Activated naive CD4-positive, alpha-beta T cell treated with anti-CD3 and anti-CD28 coated beads, Interleukin-2, amount 10 ng/mL, durations not matched to agents 7 days and 5 days (primary cell): ENCODE measurements at regions not wholly inside any gene's neighbourhood (a gene's known extent, or its start where the extent isn't known, plus 50 kb on each side); places are given as distances from the start of the nearest gene placed in this dataset.

ENCODE experiments used
- CTCF ChIA-PET: fragments of 350-600 bp; sonication (Branson Sonifier 250); formaldehyde crosslinking; loops from one replicate; lab custom pipeline; 2021; ENCODE audit warnings: antibody characterized with exemption; lab: Charles Lee
- DNase-seq: peaks from one replicate; pipeline ENCODE4 v3.0.0-alpha.2; 2020
- H3K27ac Mint-ChIP-seq: one replicate; pipeline ENCODE4 v1.8.0; 2021; ENCODE audit warnings: mild to moderate bottlenecking, moderate library complexity, mixed read lengths
- H3K27me3 Mint-ChIP-seq: one replicate; pipeline ENCODE4 v1.8.0; 2021; ENCODE audit warnings: mild to moderate bottlenecking, mixed read lengths
- H3K36me3 Mint-ChIP-seq: one replicate; pipeline ENCODE4 v1.8.0; 2021; ENCODE audit warnings: mixed read lengths
- H3K4me1 Mint-ChIP-seq: one replicate; pipeline ENCODE4 v1.8.0; 2021; ENCODE audit warnings: mixed read lengths
- H3K4me3 Mint-ChIP-seq: one replicate; pipeline ENCODE4 v1.8.0; 2021; ENCODE audit warnings: mild to moderate bottlenecking, moderate library complexity, mixed read lengths
- H3K9me3 Mint-ChIP-seq: one replicate; pipeline ENCODE4 v1.8.0; 2021; ENCODE audit warnings: mixed read lengths

- H3K4me1 Mint-ChIP-seq, result no peaks in the 10 kb centered on the region
- no peak for DNase-seq
- H3K27ac Mint-ChIP-seq, result no peak overlapping the region
- CTCF ChIA-PET, result no interaction called here
- H3K36me3 Mint-ChIP-seq, result no peaks in the 10 kb centered on the region
- no peak overlapping the region for H3K4me3 Mint-ChIP-seq
- H3K9me3 Mint-ChIP-seq, result no peaks in the 10 kb centered on the region
- H3K27me3 Mint-ChIP-seq, result no peaks in the 10 kb centered on the region
Measured at GRCh38 chr3:64321747-64322146, 96.5 kb upstream of the PRICKLE2 start.

DNA sequence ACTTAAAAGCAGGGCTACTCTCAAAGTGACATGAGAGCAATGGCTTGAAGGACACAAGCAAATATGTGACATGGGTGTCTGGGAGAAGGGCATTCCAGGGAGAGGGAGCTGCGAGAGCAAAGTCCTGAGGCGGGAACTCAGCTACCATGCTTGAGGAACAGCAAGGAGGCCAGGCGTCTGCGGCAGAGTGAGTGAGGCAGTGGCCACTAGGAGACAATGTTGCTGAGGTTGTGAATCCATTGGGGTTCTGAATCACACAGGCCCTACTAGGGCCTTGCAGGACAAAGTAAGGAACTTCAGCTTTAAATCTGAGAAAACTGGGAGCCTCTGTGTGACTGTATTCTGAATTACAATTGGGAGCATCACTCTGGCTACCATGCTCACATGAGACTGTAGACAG, 94.1 kb upstream of the PRICKLE2 start:
- Mint-ChIP-seq H3K4me3 (no peak overlapping the region), H3K27me3 (no peaks in the 10 kb centered on the region), H3K9me3 (no peaks in the 10 kb centered on the region), H3K36me3 (no peaks in the 10 kb centered on the region), H3K27ac (no peak overlapping the region), H3K4me1 (no peaks in the 10 kb centered on the region)
- CTCF ChIA-PET, result no interaction called here
- DNase-seq, result no peak

GRCh38 chr3:64318668-64319271, 93.5 kb upstream of the PRICKLE2 start:
- Mint-ChIP-seq H3K9me3 (no peaks in the 10 kb centered on the region), H3K4me1 (no peaks in the 10 kb centered on the region), H3K36me3 (no peaks in the 10 kb centered on the region), H3K27me3 (no peaks in the 10 kb centered on the region), H3K4me3 (no peak overlapping the region), H3K27ac (no peak overlapping the region)
- CTCF ChIA-PET, result no interaction called here
- DNase-seq, result no peak

DNA sequence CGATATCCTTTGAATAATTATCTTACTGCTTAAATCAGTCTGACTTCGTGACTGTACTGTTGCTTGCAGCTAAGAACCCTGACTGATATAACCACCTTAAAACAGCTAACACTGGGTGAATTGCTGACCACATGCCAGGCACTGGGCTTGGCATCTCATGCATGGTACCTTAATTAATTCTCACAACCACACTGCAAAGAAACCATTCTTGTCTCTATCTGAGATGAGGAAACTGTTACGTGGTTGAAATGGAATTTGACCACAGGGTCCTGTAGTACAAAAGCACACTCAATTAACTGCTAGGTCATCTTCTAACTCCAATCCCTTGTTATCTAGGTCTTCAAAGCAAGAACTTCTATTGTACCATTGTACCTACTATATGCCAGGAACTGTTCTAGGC, 92.7 kb upstream of the PRICKLE2 start:
- Mint-ChIP-seq H3K4me1 (no peaks in the 10 kb centered on the region), H3K36me3 (no peaks in the 10 kb centered on the region), H3K27ac (no peak overlapping the region), H3K4me3 (no peak overlapping the region), H3K27me3 (no peaks in the 10 kb centered on the region), H3K9me3 (no peaks in the 10 kb centered on the region)
- no peak for DNase-seq
- CTCF ChIA-PET, result no interaction called here

- CTCF ChIA-PET, result no interaction called here
- H3K4me3 Mint-ChIP-seq, result no peak overlapping the region
- DNase-seq, result no peak
- no peaks in the 10 kb centered on the region for H3K27me3 Mint-ChIP-seq
- H3K36me3 Mint-ChIP-seq, result no peaks in the 10 kb centered on the region
- no peak overlapping the region for H3K27ac Mint-ChIP-seq
- no peaks in the 10 kb centered on the region for H3K4me1 Mint-ChIP-seq
- no peaks in the 10 kb centered on the region for H3K9me3 Mint-ChIP-seq
Measured at GRCh38 chr3:64316971-64317370, 91.7 kb upstream of the PRICKLE2 start.

- Mint-ChIP-seq H3K4me3 (no peak overlapping the region), H3K4me1 (no peaks in the 10 kb centered on the region), H3K36me3 (no peaks in the 10 kb centered on the region), H3K27me3 (no peaks in the 10 kb centered on the region), H3K9me3 (no peaks in the 10 kb centered on the region), H3K27ac (no peak overlapping the region)
- CTCF ChIA-PET, result no interaction called here
- no peak for DNase-seq
Measured at GRCh38 chr3:64311424-64312061, 86.3 kb upstream of the PRICKLE2 start.

DNA sequence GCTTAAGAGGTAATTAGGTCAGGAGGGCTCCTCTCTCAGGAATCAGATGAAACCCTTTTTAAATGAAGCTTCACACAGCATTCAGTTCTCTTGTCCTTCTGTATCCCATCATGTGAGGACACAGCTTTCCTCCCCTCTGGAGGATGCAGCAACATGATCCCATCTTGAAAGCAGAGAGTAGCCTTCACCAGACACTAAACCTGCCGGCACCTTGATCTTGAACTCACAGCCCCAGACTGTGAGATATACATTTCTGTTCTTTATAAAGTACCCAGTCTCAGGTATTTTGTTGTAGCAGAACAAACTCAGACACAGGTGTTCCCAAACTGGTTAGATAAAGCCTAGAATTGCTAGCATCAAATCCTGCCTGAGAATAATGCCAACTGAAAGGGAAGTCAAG, 83.7 kb upstream of the PRICKLE2 start:
- no peaks in the 10 kb centered on the region for H3K4me1 Mint-ChIP-seq
- CTCF ChIA-PET, result no interaction called here
- H3K4me3 Mint-ChIP-seq, result no peak overlapping the region
- H3K27me3 Mint-ChIP-seq, result no peaks in the 10 kb centered on the region
- no peaks in the 10 kb centered on the region for H3K36me3 Mint-ChIP-seq
- DNase-seq, result no peak
- no peak overlapping the region for H3K27ac Mint-ChIP-seq
- no peaks in the 10 kb centered on the region for H3K9me3 Mint-ChIP-seq

DNA sequence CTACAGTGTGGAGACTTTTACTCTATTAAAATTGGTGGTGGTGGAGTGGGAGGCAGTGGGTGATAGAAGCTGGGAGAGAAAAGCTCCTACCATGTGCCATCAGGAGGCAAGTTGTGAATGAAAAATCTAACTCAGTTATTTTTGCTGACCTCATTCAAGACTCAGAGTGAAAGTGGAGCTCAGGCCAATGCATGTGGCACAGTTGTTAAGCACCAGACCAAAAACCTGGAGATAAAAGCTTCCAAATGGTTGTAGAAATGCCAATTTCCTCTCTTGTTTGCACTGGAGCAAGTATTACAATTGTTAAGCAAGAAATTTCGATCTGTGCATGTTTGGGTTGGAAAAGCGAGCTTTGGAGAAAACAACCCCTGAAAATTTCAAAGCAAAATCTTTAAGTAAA, 81.5 kb upstream of the PRICKLE2 start:
- CTCF ChIA-PET, result no interaction called here

GRCh38 chr3:64305731-64306130, 80.5 kb upstream of the PRICKLE2 start:
- H3K36me3 Mint-ChIP-seq, result no peaks in the 10 kb centered on the region
- H3K27me3 Mint-ChIP-seq, result no peaks in the 10 kb centered on the region
- H3K27ac Mint-ChIP-seq, result no peak overlapping the region
- H3K4me1 Mint-ChIP-seq, result no peaks in the 10 kb centered on the region
- DNase-seq, result no peak
- no peaks in the 10 kb centered on the region for H3K9me3 Mint-ChIP-seq
- CTCF ChIA-PET, result no interaction called here
- H3K4me3 Mint-ChIP-seq, result no peak overlapping the region

More for the DNA sequence above, 81.5 kb upstream of the PRICKLE2 start:
- Mint-ChIP-seq H3K27ac (no peak overlapping the region), H3K4me1 (no peaks in the 10 kb centered on the region), H3K4me3 (no peak overlapping the region), H3K9me3 (no peaks in the 10 kb centered on the region), H3K27me3 (no peaks in the 10 kb centered on the region), H3K36me3 (no peaks in the 10 kb centered on the region)
- no peak for DNase-seq

DNA sequence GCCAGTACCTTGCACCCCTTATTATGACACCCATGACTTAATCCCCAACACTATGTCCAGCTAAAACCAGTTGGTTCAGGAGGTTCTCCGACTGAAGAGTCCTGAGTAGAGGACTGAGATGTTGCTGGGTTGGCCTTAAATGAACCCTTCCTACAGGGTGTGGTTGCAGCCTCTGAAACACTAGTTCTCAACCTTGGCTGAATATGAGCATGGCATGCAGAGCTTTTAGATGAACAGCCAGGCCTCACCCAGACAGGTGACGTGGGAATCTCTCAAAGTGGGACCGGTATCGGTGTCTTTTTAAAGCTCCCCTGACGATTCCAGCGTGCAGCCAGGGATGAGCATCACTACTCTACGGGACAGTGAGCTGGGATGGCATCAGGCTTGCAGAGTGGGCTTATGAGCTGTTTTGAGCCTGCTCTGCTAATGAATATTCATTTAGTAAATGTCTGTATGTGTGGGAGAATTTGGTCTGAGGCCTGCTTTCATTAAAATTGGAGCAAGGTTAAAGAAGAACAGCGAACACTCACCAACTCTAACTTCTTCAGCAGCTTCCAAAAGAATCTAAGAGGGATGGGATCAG, 79.7 kb upstream of the PRICKLE2 start:
- no peak for DNase-seq
- CTCF ChIA-PET, result no interaction called here
- Mint-ChIP-seq H3K27me3 (no peaks in the 10 kb centered on the region), H3K4me1 (no peaks in the 10 kb centered on the region), H3K4me3 (no peak overlapping the region), H3K27ac (no peak overlapping the region), H3K9me3 (no peaks in the 10 kb centered on the region), H3K36me3 (no peaks in the 10 kb centered on the region)

DNA sequence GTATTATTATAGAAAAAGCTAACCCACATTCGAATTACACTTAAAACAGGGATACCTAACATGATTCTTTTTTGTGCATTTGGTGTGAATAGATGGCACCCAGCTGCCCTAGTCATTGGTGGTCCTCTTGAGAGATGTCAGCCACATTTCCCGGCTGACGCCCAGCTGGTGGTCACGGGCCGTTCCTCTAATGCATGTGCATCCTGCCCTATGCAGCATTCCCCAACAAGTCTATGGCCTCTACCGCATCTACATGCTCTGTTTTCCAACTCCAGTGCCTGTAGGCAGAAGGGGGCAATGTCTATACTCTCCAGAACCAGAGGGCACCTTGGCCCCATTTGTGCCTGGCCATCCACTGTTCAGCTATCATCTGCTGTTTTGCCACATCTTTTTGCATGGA, 78.6 kb upstream of the PRICKLE2 start:
- H3K27ac Mint-ChIP-seq, result no peak overlapping the region
- H3K36me3 Mint-ChIP-seq, result no peaks in the 10 kb centered on the region

DNA sequence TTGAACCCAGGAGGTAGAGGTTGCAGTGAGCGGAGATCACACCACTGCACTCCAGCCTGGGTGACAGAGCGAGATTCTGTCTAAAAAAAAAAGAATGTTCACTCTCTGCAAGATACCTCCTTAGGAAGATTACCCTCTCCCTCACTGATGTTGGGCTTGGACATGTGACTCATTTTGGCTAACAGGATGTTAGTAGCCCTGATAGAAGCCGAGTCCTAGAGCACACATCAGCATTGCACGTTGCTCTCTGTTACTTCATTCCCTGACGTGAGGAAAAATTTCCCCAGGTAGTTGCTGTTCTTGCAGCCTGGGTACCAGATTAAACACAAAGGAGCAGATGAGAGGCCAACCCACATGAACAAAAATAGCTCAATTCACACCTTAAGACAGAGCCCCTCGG, 78.1 kb upstream of the PRICKLE2 start:
- no peak overlapping the region for H3K4me3 Mint-ChIP-seq
- no peaks in the 10 kb centered on the region for H3K27me3 Mint-ChIP-seq
- no peak overlapping the region for H3K27ac Mint-ChIP-seq
- DNase-seq, result no peak
- no peaks in the 10 kb centered on the region for H3K9me3 Mint-ChIP-seq
- no peaks in the 10 kb centered on the region for H3K36me3 Mint-ChIP-seq
- H3K4me1 Mint-ChIP-seq, result no peaks in the 10 kb centered on the region
- CTCF ChIA-PET, result no interaction called here

More for the DNA sequence above, 78.6 kb upstream of the PRICKLE2 start:
- CTCF ChIA-PET, result no interaction called here
- H3K4me1 Mint-ChIP-seq, result no peaks in the 10 kb centered on the region
- H3K9me3 Mint-ChIP-seq, result no peaks in the 10 kb centered on the region
- H3K27me3 Mint-ChIP-seq, result no peaks in the 10 kb centered on the region
- DNase-seq, result no peak
- no peak overlapping the region for H3K4me3 Mint-ChIP-seq

DNA sequence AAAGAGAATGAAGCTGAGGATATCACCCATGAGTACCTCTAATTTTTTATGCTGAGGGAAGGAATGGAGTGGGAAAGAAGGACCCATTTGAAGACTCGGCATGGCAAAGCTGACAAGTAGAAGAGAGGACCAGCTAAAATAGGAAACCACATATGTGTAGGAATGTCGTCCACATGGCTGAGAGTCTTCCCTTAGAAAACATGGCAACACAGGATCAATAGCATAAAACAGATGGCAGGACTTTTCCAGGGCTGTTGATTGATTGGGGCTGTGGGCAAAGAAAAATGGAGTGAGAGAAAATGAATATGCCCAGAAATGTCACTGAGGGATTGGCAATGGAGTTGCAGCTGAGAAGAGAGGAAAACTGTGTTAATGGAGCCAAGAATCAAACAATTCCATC, 76.2 kb upstream of the PRICKLE2 start:
- CTCF ChIA-PET, result no interaction called here
- Mint-ChIP-seq H3K27me3 (no peaks in the 10 kb centered on the region), H3K36me3 (no peaks in the 10 kb centered on the region), H3K4me1 (no peaks in the 10 kb centered on the region), H3K4me3 (no peak overlapping the region), H3K9me3 (peaks cover 4% of the 10 kb centered on the region), H3K27ac (no peak overlapping the region)
- no peak for DNase-seq

DNA sequence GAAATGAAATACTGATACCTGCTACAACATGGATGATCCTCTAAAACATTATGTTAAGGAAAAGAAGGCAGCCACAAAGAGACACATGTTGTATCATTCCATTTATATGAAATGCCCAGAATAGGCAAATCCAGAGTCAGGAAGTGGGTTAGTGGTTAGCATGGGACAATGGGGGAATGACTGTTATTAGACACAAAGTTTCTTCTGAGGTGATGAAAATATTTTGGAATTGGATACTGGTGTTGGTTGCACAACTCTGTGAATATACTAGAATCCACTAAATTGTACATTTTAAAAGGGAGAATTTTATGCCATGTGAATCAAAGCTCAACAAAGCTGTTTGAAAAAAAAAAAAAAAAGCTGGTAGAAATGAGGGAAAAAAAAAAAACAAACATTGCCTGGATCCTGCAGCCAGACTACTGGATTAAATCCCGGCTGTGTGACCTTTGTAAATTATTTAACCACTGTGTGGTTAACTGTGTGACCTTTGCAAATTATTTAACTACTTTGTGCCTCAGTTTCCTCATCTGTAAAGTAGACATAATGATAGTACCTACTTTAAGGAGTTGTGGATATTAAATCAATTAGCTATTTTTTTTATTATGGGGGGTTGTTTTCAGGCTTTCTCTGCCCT, 75.6 kb upstream of the PRICKLE2 start:
- DNase-seq, result no peak
- CTCF ChIA-PET, result no interaction called here
- Mint-ChIP-seq H3K9me3 (peaks cover 4% of the 10 kb centered on the region), H3K4me3 (no peak overlapping the region), H3K27me3 (no peaks in the 10 kb centered on the region), H3K36me3 (no peaks in the 10 kb centered on the region), H3K27ac (no peak overlapping the region), H3K4me1 (no peaks in the 10 kb centered on the region)

DNA sequence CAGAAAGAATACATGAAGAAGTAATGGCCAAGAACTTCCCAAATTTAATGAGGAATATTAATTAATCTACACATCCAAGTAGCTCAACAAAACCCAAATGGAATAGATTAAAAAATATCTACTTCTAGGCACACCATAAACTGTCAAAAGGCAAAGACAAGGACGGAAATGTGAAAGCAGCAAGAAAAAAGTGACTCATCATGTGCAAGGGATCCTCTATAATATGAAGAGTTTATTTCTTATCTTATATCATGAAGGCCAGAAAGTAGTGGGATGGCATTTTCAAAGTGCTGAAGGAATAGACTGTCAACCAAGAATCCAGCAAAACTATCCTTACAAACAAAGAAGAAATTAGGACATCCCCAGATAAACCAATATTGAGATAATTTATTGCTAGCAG, 73.9 kb upstream of the PRICKLE2 start:
- Mint-ChIP-seq H3K27me3 (no peaks in the 10 kb centered on the region), H3K36me3 (no peaks in the 10 kb centered on the region), H3K4me1 (no peaks in the 10 kb centered on the region), H3K9me3 (peaks cover 4% of the 10 kb centered on the region), H3K4me3 (no peak overlapping the region), H3K27ac (no peak overlapping the region)
- DNase-seq, result no peak
- CTCF ChIA-PET, result no interaction called here
